HG02981 (cell line): ENCODE measurements at regions not wholly inside any gene's neighbourhood (a gene's known extent, or its start where the extent isn't known, plus 50 kb on each side); places are given as distances from the start of the nearest gene placed in this dataset.
"Not testable (repeated sequence)": the region's sequence is repeated elsewhere in the genome, so short reads cannot be mapped to it uniquely, and the experiment has no call there.

ENCODE experiments used
- ATAC-seq: cut with Tn5 transposase; IDR thresholded peaks from one replicate; pipeline ENCODE4 v1.9.1; 2021; ENCODE audit warnings: mild to moderate bottlenecking, moderate library complexity; ENCODE audit not compliant: unreplicated experiment

GRCh38 chr7:127530148-127530547 is 55.2 kb downstream of the GCC1 start:
- no peak for ATAC-seq

- ATAC-seq = no peak
Observed at GRCh38 chr7:127527561-127527960, 57.8 kb downstream of the GCC1 start.

- ATAC-seq = no peak
Observed at GRCh38 chr7:127525866-127526480, 59.4 kb downstream of the GCC1 start.

- ATAC-seq = no peak
Observed at GRCh38 chr7:127516320-127516719, 69.1 kb downstream of the GCC1 start.

GRCh38 chr7:127514499-127514898 is 70.9 kb downstream of the GCC1 start:
- no peak for ATAC-seq

- no peak for ATAC-seq
Observed at GRCh38 chr7:127513311-127513710, 72.1 kb downstream of the GCC1 start.

GRCh38 chr7:127512663-127513062 is 72.7 kb downstream of the GCC1 start:
- ATAC-seq = no peak

- ATAC-seq = peak; percentile 50
Observed at GRCh38 chr7:127504715-127505114, 80.7 kb downstream of the GCC1 start.

- no peak for ATAC-seq
Observed at GRCh38 chr7:127501817-127502216, 83.6 kb downstream of the GCC1 start.

- ATAC-seq = no peak
Observed at GRCh38 chr7:127487381-127487780, 94.9 kb upstream of the ZNF800 start.

- ATAC-seq = no peak
Observed at GRCh38 chr7:127486654-127487053, 94.1 kb upstream of the ZNF800 start.

GRCh38 chr7:127485482-127485881 is 93.0 kb upstream of the ZNF800 start:
- no peak for ATAC-seq

- ATAC-seq = no peak
Observed at GRCh38 chr7:127484954-127485353, 92.4 kb upstream of the ZNF800 start.

- ATAC-seq = no peak
Observed at GRCh38 chr7:127478461-127478860, 86.0 kb upstream of the ZNF800 start.

GRCh38 chr7:127478024-127478355 is 85.5 kb upstream of the ZNF800 start:
- ATAC-seq = no peak

- ATAC-seq = no peak
Observed at GRCh38 chr7:127477295-127478023, 85.0 kb upstream of the ZNF800 start.

GRCh38 chr7:127476618-127477017 is 84.1 kb upstream of the ZNF800 start:
- no peak for ATAC-seq

- no peak for ATAC-seq
Observed at GRCh38 chr7:127474457-127474856, 81.9 kb upstream of the ZNF800 start.

GRCh38 chr7:127473409-127473808 is 80.9 kb upstream of the ZNF800 start:
- ATAC-seq = no peak

- ATAC-seq = no peak
Observed at GRCh38 chr7:127460077-127460476, 67.6 kb upstream of the ZNF800 start.

- not testable (repeated sequence) for ATAC-seq
Observed at GRCh38 chr7:127451258-127451657, 58.8 kb upstream of the ZNF800 start.

GRCh38 chr7:127448566-127448965 is 56.1 kb upstream of the ZNF800 start:
- ATAC-seq = no peak
